GM12864 (cell line): ENCODE measurements at regions not wholly inside any gene's neighbourhood (a gene's known extent, or its start where the extent isn't known, plus 50 kb on each side); places are given as distances from the start of the nearest gene placed in this dataset.

Experiments used
- DNase-seq: peaks from one replicate; pipeline ENCODE4 v3.0.0-alpha.2; 2011; ENCODE audit warnings: low read depth
- H3K4me3 ChIP-seq: 2 replicates; pipeline ENCODE4 v1.5.1; 2011; ENCODE audit warnings: mild to moderate bottlenecking, low read depth, low read length, control low read depth
- CTCF ChIP-seq: IDR thresholded peaks from 2 replicates; pipeline ENCODE4 v1.5.1; 2011; ENCODE audit warnings: low read depth, mild to moderate bottlenecking, moderate library complexity, low read length, control low read depth, inconsistent platforms; ENCODE audit errors: missing control alignments

GRCh38 chr3:144107923-144108322 is 136.3 kb downstream of the DIPK2A start:
- no peak overlapping the region for H3K4me3 ChIP-seq
- TF ChIP-seq CTCF = no peak
- no peak for DNase-seq

- no peak for DNase-seq
- TF ChIP-seq CTCF = no peak
- no peak overlapping the region for H3K4me3 ChIP-seq
Observed at GRCh38 chr3:144109944-144110343, 138.3 kb downstream of the DIPK2A start.

- DNase-seq = no peak
- H3K4me3 ChIP-seq = no peak overlapping the region
- TF ChIP-seq CTCF = no peak
Observed at GRCh38 chr3:144112036-144112435, 140.4 kb downstream of the DIPK2A start.

GRCh38 chr3:144112437-144112836 is 140.8 kb downstream of the DIPK2A start:
- no peak for TF ChIP-seq CTCF
- no peak overlapping the region for H3K4me3 ChIP-seq
- no peak for DNase-seq

- TF ChIP-seq CTCF = no peak
- DNase-seq = no peak
- H3K4me3 ChIP-seq = no peak overlapping the region
Observed at GRCh38 chr3:144114767-144115166, 143.1 kb downstream of the DIPK2A start.

GRCh38 chr3:144119633-144120032 is 148.0 kb downstream of the DIPK2A start:
- no peak for TF ChIP-seq CTCF
- no peak overlapping the region for H3K4me3 ChIP-seq
- no peak for DNase-seq

GRCh38 chr3:144121661-144122060 is 150.0 kb downstream of the DIPK2A start:
- no peak for TF ChIP-seq CTCF
- no peak overlapping the region for H3K4me3 ChIP-seq
- DNase-seq = no peak
